A172 (cell line): ENCODE measurements at regions not wholly inside any gene's neighbourhood (a gene's known extent, or its start where the extent isn't known, plus 50 kb on each side); places are given as distances from the start of the nearest gene placed in this dataset.

Source experiments
- DNase-seq: peaks from one replicate; pipeline ENCODE4 v3.0.0-alpha.2; 2015; ENCODE audit warnings: low spot score

DNA sequence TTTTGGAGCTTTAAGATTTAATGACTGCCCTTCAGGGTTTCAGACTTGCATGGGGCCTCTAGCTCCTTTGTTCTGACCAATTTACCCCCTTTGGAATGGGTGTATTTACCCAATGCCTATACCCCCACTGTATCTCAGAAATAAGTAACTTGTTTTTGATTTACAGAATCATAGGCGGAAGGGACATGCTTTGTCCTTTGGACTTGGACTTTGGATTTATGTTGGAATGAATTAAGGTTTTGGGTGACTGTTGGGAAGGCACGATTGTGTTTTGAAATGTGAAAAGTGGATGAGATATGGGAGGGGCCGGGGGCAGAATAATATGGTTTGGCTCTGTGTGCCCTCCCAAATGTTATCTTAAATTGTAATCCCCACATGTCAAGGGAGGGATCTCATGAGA lies 1824.7 kb downstream of the PCDH7 start:
- no peak for DNase-seq

DNA sequence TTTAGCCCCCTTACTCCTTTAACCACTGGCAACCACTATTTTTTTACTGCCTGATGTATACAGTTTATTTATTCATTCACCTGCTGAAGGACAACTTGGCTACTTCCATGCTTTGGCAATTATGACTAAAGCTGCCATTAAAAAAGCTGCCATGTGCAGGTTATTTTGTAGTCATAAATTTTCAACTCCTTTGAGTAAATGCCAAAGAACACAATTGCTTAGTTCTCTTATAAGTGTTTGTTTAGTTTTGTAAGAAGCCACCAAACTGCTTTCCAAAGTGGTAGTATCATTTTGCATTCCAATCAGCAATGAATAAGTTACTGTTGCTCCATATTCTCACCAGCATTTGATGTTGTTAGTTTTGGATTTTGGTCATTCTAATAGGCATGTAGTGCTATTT lies 1831.8 kb downstream of the PCDH7 start:
- peak; percentile 1 for DNase-seq

DNA sequence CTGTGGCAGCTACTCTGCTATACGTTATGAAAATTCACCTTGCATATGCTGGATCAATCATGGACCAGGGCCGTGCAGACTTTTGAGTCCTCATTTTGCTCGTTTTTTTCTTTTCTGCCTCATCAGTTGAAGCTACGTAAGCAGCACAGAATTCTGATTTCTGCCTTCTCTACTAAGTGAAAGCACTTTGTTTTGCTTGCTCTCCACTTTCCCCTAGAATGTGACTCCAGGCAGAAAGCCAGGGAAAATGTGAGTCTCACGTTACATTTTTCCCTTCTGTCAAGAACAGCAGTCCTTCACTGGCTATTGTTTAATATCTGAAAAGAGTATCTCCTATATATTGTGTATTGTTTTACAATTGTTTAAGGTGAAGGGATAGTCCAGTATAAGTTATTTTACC lies 1840.1 kb downstream of the PCDH7 start:
- DNase-seq = no peak

DNA sequence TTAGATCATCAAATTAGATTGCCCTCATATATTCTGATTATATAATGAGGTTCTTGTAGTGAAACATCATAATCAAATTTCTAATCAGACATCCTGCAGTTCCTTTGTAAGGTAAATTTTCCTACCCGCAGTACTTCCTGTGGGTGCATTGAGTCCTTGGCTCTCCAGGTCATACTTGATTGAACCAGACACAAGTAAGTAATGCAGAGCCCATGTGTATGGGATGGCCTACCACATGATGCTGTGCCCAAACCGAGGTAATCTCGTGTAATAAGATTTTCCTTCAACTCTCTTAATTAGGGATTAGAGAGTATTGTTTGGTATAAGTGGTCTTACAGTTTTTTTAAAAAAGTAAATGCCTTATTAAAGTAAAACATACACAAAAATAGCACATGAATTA lies 1841.8 kb downstream of the PCDH7 start:
- no peak for DNase-seq

DNA sequence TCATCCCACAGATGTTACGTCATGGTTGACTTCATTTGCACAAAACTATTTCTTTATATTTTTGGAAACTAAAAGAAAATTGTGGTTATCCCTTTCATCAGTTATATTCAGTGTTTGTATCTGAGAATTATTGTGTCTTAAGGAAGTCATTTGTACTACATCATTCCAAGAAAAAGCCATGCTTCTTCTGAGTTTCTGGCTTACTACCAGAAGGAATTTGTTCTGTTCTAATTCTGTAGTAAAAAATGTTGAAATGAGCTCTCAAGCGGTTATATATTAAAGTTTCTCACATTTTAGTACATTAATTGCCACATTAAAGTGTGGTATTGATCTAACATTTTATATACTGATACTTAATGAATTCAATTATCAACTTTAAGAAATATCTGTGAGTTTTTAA lies 1844.5 kb downstream of the PCDH7 start:
- no peak for DNase-seq

DNA sequence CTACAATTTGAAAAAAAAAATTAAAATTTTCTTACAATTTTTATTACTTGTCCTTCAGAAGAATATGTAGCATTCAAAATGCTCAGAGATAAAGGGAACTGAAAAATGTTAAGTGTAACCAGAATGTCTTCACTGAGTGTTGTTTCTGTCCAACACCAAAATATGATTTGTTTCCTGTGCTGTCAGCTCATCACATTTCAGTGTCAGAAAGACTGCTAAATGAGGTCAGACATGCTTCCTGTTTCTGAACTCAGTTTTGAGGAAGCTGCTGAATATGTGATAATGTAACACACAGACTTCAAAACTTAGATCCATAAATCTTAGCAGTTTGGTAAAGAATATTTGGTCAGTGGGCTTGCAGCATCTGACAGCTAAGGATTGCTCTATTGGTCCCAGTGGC lies 1849.7 kb downstream of the PCDH7 start:
- DNase-seq = no peak

DNA sequence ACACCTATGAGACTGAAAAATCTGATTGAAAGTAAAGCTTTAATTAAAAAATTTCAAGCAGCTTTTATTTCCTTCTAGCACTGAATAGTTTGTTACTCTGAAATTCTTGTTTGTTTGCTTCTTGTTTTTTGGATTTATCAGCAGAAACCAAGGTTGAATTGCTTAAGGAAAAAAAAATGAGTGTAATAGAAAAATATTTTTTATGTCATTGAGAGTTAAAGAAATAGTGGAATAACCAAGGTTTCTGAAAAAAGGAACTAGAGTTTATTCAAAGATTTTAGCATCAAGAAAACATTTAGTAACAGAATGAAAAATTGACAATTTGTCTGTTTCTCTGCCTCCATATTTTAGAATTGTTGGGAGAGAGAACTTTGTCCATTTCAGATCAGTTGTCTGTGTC lies 1852.2 kb downstream of the PCDH7 start:
- no peak for DNase-seq

DNA sequence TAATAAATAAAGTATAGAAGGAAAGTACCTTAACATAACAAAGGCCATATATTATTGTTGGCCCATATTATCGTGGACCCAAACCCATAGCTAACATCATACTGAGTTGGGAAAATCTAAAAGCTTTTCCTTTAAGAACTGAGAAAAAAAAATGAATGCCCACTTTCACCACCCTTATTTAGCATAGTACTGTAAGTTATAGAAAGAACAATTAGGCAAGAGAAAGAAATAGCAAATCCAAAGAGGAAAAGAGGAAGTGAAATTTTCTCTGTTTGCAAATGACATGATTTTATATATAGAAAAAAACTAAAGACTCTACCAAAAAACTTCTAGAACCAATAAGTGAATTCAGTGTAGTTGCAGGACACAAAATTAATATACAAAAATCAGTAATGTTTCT lies 1854.6 kb downstream of the PCDH7 start:
- DNase-seq = no peak

DNA sequence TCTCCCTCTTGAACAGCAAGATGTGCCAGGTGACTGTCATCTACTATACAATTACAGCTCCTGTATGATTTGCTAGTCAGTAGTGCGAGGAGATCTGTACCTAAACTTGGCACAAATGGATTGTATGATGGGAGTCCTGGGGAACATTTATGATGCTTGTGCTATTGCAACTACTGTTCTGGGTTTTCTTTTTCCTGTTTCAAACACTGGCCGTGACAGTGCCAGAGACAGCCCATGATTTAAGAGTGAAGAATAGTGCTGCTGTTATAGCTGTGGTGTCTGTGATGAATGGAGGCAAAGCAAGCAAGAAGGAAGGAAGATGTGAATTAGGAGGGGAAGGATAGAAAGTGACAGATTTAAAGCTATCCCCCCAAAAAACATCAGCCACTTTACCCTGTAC lies 1868.9 kb downstream of the PCDH7 start:
- DNase-seq = no peak

DNA sequence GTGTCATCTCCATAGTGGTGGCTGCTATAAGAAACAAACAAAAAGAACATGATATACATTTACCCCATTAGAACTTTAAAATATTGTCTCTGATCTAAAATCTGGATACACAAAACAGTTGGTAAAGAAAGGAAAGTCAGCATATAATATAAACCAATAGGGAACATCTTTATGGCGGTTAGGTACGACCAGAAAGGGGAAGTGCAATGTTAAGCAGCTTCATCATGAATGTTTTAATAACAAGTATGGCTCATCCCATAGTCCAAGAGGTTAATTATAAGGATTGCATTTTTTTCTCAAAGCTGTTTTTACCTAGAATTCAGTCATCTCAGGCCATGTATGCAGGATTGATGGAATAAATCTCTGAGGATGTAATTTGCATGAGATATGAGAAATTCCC lies 1869.7 kb downstream of the PCDH7 start:
- no peak for DNase-seq

DNA sequence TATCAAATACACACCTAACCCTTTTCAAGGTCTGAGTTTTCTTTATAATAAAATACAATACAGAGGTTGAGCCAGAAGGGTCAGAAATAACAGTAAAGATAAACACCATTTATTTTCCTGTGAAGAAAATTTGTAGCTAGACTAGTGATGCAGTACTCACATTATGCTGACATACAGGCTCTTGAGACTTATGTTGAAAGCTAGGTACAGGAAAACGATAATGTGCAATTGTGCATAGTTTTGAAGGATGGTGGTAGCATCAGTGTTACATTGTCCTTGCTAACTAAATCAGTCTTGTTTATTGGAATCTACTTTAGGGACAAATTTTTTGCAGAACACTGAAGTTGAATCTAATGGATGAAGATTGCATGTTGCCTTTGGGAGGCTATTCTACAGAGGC lies 1877.2 kb downstream of the PCDH7 start:
- no peak for DNase-seq

DNA sequence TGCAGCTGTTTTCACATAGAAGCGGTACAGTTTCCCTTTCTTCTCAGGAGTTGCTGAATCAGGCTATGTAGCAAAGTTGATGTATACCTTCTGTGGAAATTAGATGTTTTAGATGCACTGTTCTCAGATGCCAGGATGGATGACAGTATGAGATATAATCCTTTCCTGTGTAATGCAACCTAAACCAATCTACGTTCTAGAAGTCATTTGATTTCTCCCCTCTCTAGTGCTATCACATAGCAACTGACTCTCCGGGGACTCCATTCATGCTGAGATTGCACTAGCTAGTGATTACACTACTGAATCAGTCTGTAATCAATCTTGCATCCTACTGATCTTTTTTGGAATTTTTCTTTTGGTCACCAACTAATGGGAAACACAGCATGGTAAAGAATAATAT lies 1881.7 kb downstream of the PCDH7 start:
- DNase-seq = no peak

DNA sequence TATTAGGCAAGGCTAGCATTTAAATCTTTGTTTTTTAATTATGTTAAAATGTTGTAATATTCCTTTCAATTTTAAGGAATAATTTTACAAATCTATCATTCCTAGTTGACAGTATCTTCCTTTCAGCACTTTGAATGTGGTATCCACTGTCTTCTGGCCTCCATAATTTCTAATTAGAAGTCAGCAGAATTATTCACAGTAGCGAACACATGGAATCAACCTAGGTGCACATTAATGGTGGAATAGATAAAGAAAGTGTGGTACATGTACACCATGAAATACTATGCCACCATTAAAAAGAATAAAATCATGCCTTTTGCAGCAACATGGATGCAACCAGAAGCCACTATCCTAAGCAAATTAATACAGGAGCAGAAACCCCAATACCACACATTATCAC lies 1887.8 kb downstream of the PCDH7 start:
- no peak for DNase-seq

DNA sequence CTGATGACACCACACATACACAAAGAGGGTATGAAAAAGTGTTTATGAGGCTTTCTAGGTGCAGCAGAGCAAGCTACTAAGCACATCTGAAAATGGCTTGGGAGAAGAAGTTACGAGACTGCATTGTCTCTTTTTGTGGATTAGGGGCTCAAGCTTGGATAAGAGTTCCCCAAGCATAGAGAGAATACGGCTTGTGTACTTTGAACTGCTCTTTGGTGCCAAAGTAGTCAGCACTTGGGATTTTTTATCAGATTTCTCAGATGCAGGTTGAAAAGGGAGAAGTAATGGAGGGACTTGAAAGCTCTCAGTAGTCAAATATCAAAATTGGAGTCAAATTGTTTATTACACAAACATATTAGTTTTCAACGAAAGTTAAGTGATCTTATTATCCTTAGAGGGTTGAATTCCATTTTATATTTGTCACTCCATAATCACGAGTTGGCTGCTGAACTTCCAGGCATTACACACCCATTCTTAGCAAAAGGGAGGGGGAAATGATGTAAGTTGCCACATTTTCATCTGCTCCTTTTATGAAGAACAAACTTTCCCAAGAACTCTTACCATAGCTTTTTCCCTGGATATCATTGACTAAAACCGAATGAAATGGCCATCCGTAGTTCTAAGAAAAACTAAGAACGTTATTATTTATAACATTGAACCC lies 1904.9 kb downstream of the PCDH7 start:
- no peak for DNase-seq

DNA sequence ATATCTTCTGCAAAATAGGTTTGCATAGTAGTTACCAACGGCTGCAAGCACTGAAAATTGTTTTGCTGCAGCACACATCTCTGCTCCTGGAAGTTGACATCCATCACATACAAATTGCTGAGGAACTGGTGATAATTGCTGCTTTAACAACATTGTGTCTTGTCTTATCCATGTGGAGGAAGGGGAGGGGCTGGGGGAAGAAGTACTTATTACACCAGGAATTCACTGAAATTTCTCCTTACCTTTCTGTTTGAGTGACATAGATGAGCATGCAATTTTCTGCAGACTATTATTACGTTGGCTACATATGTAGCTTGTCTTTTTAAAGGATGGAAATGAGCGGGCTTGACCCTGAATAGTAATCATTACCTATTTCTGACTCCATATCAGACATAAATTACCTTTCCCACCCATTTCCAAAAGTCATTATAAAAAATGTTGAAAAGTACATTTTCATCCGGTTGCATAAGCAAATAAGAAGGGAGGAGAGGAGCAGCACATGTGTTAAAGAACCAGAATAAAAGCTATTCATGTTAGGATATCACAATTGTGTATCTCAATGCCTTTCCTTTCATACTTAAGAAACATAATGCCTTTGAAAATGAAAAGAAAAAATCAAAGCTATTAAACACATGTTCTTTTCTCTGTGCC lies 1905.6 kb downstream of the PCDH7 start:
- DNase-seq = no peak

DNA sequence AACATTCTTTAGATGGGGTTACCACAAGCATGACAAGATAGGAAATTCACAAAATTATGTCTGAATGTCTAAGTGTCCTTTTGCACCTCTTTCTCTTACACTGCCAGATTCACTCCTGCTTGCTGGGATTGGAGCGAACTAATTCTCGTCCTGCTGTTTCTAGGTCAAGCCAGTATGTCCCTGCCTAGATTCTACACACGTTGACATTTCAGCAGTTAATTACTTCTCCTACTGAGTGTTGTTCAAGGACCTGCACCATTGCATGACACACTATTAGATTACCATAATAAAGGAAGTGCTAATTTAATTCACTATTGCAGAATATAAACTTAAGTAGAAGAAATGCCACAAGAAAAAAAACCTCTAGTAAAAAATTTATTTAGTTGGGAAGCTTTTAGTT lies 1911.7 kb downstream of the PCDH7 start:
- DNase-seq = no peak

DNA sequence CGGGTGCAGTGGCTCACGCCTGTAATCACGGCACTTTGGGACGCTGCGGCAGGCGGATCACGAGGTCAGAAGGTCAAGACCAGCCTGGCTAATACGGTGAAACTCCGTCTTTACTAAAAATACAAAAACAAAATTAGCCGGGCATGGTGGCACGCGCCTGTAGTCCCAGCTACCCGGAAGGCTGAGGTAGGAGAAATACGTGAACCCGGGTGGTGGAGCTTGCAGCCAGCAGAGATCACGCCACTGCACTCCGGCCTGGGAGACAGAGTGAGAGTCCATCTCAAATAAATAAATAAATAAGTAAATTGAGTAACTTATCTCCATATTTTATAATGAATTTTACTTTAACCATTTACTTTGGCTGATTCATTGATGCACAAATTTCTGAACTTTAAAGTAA lies 1913.3 kb downstream of the PCDH7 start:
- DNase-seq = no peak

DNA sequence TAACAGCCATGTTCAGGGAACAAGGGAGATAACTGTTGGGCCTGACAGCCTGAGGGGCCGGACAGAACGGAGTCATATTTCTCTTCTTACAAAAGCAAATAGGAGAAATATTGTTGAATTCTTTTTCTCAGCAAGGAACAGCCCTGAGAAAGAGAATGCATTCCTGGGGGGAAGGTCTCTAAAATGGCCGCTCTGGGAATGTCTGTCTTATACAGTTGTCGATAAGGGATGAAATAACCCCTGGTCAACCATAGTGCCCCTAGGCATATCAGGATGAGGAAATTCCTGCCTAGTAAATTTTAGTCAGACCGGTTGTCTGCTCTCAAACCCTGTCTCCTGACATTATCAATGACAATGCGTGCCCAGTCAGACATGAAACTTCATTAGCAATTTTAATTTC lies 1925.5 kb downstream of the PCDH7 start:
- DNase-seq = no peak

DNA sequence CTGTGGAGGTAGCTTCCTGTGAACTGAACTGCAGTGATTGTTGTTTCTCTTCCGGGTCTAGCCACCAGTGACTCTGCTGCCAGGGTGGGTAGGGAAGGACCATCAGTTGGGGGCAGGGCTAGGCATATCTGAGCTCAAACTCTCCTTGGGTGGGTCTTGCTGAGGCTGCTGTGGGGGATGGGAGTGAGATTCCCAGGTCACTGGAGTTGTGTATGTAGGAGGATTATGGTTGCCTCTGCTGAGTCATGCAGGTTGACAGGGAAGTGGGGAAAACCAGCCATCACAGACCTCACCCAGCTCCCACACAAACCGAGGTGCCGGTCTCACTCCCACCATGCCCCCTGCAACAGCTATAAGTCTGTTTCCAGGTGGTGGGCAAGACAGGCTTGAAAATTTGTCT lies 1937.8 kb downstream of the PCDH7 start:
- no peak for DNase-seq

DNA sequence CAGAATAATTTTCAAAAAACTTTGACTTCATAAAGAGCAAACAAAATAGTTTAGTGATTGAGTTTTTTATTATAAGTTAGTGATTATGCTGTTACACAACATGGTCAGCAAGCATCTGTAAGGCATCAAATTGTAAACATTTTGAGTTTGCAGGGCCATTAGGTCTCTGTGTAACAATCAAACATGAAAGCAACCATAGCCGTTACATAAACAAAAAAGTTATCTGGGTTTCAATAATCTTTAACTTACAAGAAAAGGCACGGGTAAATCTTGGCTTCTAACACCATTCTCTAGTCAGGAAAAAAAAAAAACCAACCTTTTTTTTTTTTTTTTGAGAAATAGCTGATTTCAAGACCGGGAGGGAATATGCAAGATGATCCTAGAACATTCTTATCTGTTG lies 1941.1 kb downstream of the PCDH7 start:
- no peak for DNase-seq

DNA sequence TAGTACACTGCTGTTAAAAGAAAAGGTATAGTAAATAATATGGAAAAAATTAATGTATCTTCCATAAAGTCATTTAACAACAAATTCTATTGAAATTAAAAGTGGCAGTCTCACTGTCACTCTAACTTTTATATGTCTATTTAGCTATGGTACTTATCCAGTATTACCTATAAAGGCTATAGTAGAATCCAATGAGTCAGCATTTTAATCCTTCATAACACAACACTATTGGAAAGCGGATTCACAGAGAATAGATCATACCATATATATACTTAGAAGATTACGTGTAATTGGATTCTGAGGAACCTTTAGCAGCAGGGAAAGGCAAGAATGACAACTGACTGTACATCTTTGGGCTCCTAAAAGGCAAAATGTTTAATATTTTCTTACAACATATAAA lies 1942.6 kb downstream of the PCDH7 start:
- DNase-seq = no peak

DNA sequence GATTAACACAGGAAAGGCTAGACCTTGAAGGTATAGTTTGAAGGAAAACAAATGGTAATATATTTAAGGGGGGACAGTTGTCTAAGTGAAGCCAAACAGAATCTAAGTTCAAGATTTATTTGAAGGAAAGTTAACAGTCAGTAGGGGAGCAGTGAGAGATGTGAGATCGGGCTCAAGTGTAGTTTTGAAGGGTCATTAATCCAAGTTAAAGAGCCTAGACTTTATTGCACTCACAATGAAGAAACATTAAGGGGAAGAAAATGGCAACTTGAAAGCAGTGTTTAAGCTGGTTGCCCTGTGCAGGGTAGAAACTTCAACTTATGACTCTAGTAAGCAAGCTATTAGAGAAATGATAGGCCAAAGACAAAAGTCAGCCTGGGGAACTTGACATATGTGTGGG lies 1952.2 kb downstream of the PCDH7 start:
- no peak for DNase-seq

DNA sequence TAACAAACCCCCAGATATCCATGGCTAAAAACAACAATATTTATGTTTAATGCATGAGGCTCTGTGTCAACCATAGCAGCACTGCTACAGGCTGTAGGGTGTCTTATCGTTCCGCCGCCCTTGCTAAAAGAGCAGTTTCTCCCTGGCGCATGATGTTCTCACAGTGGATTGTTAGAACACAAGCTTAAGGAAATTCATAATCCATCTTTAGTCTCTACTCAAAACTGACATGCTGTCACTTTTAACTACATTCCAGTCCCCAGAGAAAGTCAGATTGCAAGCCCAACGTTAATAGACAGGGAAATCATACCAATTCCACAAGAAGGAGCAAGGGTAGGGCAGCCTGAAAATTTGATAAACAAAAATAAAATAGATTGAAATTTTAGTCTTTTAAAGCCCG lies 1960.8 kb downstream of the PCDH7 start:
- no peak for DNase-seq

DNA sequence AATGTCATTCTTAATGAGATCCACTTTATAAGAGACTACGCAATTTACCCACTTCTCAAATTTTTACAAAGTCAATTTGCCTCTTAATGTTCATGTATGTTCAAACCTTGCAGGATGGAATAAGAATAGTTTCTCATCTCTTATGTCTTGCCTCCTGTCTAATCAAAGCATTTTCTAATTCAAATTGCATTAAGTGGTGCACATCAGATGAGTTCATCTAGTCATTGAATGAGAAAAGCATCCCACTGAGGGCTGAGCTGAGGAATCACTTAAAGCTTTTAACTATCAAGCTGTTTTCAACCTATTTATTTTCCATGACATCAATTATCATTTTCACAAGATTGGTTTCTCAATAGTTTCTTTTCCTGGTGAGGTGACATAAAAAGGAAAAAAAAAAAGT lies 1964.0 kb downstream of the PCDH7 start:
- DNase-seq = no peak
